ENCODE measurements at regions not wholly inside any gene's neighbourhood (a gene's known extent, or its start where the extent isn't known, plus 50 kb on each side); places are given as distances from the start of the nearest gene placed in this dataset.

- H3K27me3 Mint-ChIP-seq = no peaks in the 10 kb centered on the region
- no peaks in the 10 kb centered on the region for H3K4me1 Mint-ChIP-seq
- H3K27ac Mint-ChIP-seq = no peak overlapping the region
- no peak overlapping the region for H3K4me3 Mint-ChIP-seq
- no peaks in the 10 kb centered on the region for H3K36me3 Mint-ChIP-seq
- H3K9me3 Mint-ChIP-seq = no peaks in the 10 kb centered on the region
Measured at GRCh38 chr20:6489361-6490171, 277.9 kb upstream of the BMP2 start.

- Mint-ChIP-seq H3K4me3 (no peak overlapping the region), H3K36me3 (no peaks in the 10 kb centered on the region), H3K27me3 (no peaks in the 10 kb centered on the region), H3K9me3 (no peaks in the 10 kb centered on the region), H3K4me1 (no peaks in the 10 kb centered on the region), H3K27ac (no peak overlapping the region)
Measured at GRCh38 chr20:6485351-6485750, 282.1 kb upstream of the BMP2 start.

- Mint-ChIP-seq H3K36me3 (no peaks in the 10 kb centered on the region), H3K27me3 (no peaks in the 10 kb centered on the region), H3K4me1 (no peaks in the 10 kb centered on the region), H3K4me3 (no peak overlapping the region), H3K27ac (no peak overlapping the region), H3K9me3 (no peaks in the 10 kb centered on the region)
Measured at GRCh38 chr20:6483727-6484126, 283.8 kb upstream of the BMP2 start.

- Mint-ChIP-seq H3K4me1 (no peaks in the 10 kb centered on the region), H3K36me3 (no peaks in the 10 kb centered on the region), H3K27me3 (no peaks in the 10 kb centered on the region), H3K4me3 (no peak overlapping the region), H3K9me3 (no peaks in the 10 kb centered on the region), H3K27ac (no peak overlapping the region)
Measured at GRCh38 chr20:6482486-6482885, 285.0 kb upstream of the BMP2 start.

- no peaks in the 10 kb centered on the region for H3K36me3 Mint-ChIP-seq
- no peak overlapping the region for H3K4me3 Mint-ChIP-seq
- no peaks in the 10 kb centered on the region for H3K4me1 Mint-ChIP-seq
- H3K27me3 Mint-ChIP-seq = peaks cover 1% of the 10 kb centered on the region
- no peaks in the 10 kb centered on the region for H3K9me3 Mint-ChIP-seq
- no peak overlapping the region for H3K27ac Mint-ChIP-seq
Measured at GRCh38 chr20:6480328-6481200, 286.9 kb upstream of the BMP2 start.

- H3K27me3 Mint-ChIP-seq = peaks cover 1% of the 10 kb centered on the region
- H3K9me3 Mint-ChIP-seq = no peaks in the 10 kb centered on the region
- no peaks in the 10 kb centered on the region for H3K4me1 Mint-ChIP-seq
- H3K4me3 Mint-ChIP-seq = no peak overlapping the region
- no peak overlapping the region for H3K27ac Mint-ChIP-seq
- no peaks in the 10 kb centered on the region for H3K36me3 Mint-ChIP-seq
Measured at GRCh38 chr20:6473197-6473596, 294.3 kb upstream of the BMP2 start.

- Mint-ChIP-seq H3K9me3 (no peaks in the 10 kb centered on the region), H3K4me1 (no peaks in the 10 kb centered on the region), H3K27me3 (peaks cover 2% of the 10 kb centered on the region), H3K4me3 (no peak overlapping the region), H3K36me3 (no peaks in the 10 kb centered on the region), H3K27ac (no peak overlapping the region)
Measured at GRCh38 chr20:6471871-6472270, 295.6 kb upstream of the BMP2 start.

- no peaks in the 10 kb centered on the region for H3K36me3 Mint-ChIP-seq
- peaks cover 1% of the 10 kb centered on the region for H3K27me3 Mint-ChIP-seq
- H3K27ac Mint-ChIP-seq = no peak overlapping the region
- H3K4me1 Mint-ChIP-seq = no peaks in the 10 kb centered on the region
- no peaks in the 10 kb centered on the region for H3K9me3 Mint-ChIP-seq
- no peak overlapping the region for H3K4me3 Mint-ChIP-seq
Measured at GRCh38 chr20:6471110-6471647, 296.3 kb upstream of the BMP2 start.

- Mint-ChIP-seq H3K4me1 (no peaks in the 10 kb centered on the region), H3K36me3 (no peaks in the 10 kb centered on the region), H3K9me3 (no peaks in the 10 kb centered on the region), H3K27ac (no peak overlapping the region), H3K4me3 (no peak overlapping the region), H3K27me3 (peaks cover 1% of the 10 kb centered on the region)
Measured at GRCh38 chr20:6469695-6470094, 297.8 kb upstream of the BMP2 start.

- H3K9me3 Mint-ChIP-seq = no peaks in the 10 kb centered on the region
- H3K4me3 Mint-ChIP-seq = no peak overlapping the region
- H3K27ac Mint-ChIP-seq = no peak overlapping the region
- H3K27me3 Mint-ChIP-seq = peaks cover 1% of the 10 kb centered on the region
- H3K36me3 Mint-ChIP-seq = no peaks in the 10 kb centered on the region
- no peaks in the 10 kb centered on the region for H3K4me1 Mint-ChIP-seq
Measured at GRCh38 chr20:6468423-6469116, 298.9 kb upstream of the BMP2 start.

- Mint-ChIP-seq H3K36me3 (no peaks in the 10 kb centered on the region), H3K4me1 (no peaks in the 10 kb centered on the region), H3K27me3 (peaks cover 1% of the 10 kb centered on the region), H3K4me3 (no peak overlapping the region), H3K9me3 (no peaks in the 10 kb centered on the region), H3K27ac (no peak overlapping the region)
Measured at GRCh38 chr20:6467562-6467961, 299.9 kb upstream of the BMP2 start.

- Mint-ChIP-seq H3K27ac (no peak overlapping the region), H3K9me3 (no peaks in the 10 kb centered on the region), H3K36me3 (no peaks in the 10 kb centered on the region), H3K4me3 (no peak overlapping the region), H3K27me3 (peaks cover 1% of the 10 kb centered on the region), H3K4me1 (no peaks in the 10 kb centered on the region)
Measured at GRCh38 chr20:6466075-6466810, 301.2 kb upstream of the BMP2 start.

GRCh38 chr20:6450841-6451240 lies 316.6 kb upstream of the BMP2 start:
- no peak overlapping the region for H3K4me3 Mint-ChIP-seq
- H3K27me3 Mint-ChIP-seq = no peaks in the 10 kb centered on the region
- H3K27ac Mint-ChIP-seq = no peak overlapping the region
- peaks cover 4% of the 10 kb centered on the region for H3K9me3 Mint-ChIP-seq
- H3K4me1 Mint-ChIP-seq = no peaks in the 10 kb centered on the region
- no peaks in the 10 kb centered on the region for H3K36me3 Mint-ChIP-seq

- Mint-ChIP-seq H3K4me1 (no peaks in the 10 kb centered on the region), H3K36me3 (no peaks in the 10 kb centered on the region), H3K27me3 (no peaks in the 10 kb centered on the region), H3K9me3 (peaks cover 5% of the 10 kb centered on the region), H3K27ac (no peak overlapping the region), H3K4me3 (no peak overlapping the region)
Measured at GRCh38 chr20:6440443-6440799, 317.6 kb upstream of the FERMT1 start.

Data from activated naive CD4-positive, alpha-beta T cell treated with anti-CD3 and anti-CD28 coated beads, Interleukin-2, amount 50 U/mL, for 24 hours (primary cell).